ENCODE measurements at regions not wholly inside any gene's neighbourhood (a gene's known extent, or its start where the extent isn't known, plus 50 kb on each side); places are given as distances from the start of the nearest gene placed in this dataset.
"Not testable (repeated sequence)": the region's sequence is repeated elsewhere in the genome, so short reads cannot be mapped to it uniquely, and the experiment has no call there.

DNA sequence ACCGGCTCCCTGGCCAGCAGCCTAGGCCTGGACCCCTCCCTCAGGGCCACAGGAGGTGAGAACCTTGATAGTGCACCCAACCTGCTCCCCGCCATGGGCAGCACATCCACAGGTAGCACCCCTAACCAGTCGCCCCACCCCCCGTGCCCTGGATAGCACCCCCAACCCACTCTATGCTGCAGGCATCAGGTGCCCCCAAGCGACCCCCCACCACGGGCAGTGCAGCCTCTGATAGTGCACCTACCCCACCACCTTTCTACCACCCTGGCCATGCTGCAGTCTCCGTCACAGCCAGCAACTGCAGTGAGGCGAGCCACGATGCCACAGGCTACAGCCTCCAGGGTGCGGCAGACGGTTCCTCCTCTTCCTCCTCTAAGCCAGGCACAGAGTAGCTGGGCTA lies 55.6 kb downstream of the SOWAHC start:
- no peak for DNase-seq (ENCODE audit: low read depth, low spot score)

DNA sequence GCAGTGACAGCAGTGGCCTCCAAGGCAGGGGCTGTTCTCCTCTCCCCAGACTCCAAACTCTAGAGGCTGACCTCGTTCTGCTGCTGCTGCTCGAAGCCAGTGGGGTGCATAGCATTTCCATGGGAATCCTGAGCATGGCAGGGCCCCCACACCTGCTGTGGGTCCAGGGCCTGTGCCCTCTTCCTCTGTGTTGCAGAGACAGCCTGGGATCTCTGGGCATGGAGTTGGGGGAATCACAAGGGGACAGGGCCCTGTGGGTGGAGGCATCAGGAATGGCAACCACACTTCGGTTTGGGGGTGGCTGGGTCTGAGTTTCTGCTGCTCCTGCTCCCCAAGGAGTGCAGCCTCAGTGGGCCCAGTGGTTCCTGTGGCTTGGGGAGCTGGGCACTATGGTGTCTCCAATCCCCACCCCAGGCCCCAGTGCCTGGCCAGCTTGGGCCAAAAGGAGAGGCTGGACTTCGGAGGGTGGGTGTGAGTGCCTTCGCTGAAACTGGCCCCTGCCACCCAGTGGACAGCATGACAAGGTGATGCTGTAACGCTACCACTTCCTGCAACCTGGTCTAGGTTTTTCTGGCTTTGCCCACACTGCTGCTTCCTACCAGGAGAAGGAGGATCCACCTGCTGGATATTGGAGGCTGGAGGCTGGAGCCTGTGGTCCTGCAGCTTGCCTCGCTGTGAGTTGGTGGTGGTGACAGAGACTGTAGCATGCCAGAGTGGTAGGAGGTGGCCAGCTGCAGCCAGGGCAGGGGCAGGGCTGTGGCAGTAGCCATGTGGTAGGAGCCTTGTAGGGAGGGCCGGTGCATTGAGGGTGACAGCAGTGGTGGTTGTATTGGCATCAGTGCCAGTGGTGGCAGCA lies 56.6 kb downstream of the SOWAHC start:
- DNase-seq (ENCODE audit: low read depth, low spot score), result no peak

DNA sequence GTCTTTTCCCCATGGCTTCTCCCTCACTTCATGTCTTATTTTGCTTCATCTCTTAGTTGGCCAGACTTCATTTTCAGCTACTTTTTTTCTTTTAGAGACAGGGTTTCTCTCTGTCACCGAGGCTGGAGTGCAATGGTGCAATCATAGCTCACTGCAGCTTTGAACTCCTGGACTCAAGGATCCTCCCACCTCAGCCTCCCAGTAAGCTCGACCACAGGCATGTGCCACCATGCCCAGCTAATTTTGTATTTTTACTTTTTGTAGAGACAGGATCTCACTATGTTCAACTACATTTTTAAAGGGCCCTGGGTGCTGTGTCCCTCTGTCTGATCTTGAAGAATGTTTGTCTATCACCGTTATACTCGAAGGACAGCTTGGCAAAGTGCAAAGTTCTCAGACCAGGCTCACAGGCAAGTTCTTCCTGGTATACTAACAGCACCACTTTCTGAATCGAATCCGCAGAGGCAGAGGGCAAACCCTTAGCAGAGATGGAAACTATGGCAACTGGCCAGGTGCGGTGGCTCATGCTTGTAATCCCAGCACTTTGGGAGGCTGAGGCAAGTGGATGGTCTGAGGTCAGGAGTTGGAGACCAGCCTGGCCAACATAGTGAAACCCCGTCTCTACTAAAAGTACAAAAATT lies 60.9 kb downstream of the SOWAHC start:
- no peak for DNase-seq (ENCODE audit: low read depth, low spot score)

DNA sequence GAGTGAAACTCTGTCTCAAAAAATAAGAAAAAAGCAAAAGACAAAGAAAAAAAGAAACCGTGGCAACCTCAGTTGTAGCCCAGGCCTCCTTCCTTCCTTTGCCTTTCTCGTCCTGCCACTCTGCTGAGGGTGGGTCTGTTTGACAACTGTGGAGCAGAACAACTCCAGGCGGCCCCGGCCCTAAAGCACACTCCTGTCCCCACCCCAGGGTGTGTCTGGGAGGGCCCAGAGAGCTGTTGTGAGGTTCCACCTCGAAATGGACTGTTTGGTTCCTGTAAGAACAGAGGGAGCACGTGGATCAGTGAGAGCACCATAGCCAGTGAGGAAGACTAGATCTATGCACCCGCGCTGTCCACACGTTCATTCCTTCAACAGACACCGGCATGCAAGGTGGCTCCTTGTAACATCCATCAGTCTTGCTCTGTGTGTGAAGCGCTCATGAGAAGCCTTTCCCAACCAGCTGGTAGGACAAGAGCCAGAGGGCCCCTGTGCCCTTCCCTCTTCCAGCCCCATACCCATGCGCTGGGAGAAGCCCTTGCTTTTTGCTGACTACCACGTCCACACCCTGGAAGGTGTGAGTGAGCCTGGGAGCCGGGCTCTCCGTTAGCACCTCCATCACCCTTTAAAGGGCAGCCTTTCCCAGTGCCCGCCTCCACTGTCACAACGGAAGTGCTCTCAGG lies 61.6 kb downstream of the SOWAHC start:
- no peak for DNase-seq (ENCODE audit: low read depth, low spot score)

DNA sequence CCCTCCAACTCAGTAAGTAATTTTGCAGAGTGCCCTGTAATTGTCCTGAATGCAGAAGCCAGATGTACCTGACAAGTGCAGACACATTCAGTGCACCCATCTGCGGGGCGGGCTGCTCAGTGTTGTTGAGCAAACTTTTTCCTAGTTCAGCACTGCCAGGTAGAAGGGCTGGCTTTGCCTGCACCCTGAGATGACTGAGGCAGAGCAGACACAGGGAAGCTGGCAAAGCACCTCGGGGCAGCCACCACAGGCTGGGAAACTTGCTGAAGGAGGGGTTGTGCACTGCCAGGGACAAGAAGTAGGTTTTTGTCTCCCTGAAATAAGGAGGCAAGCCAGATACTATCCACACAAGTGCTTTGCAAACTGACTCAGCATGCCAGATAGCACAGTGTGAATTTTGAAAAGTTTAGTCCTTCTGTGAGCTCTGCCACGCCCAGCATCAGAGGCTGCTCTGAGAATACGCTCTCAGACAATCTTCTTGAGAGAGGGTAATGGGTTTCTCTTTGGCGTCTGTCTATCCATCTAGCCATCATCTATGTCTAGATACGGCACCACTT lies 62.3 kb downstream of the SOWAHC start:
- no peak for DNase-seq (ENCODE audit: low read depth, low spot score)

DNA sequence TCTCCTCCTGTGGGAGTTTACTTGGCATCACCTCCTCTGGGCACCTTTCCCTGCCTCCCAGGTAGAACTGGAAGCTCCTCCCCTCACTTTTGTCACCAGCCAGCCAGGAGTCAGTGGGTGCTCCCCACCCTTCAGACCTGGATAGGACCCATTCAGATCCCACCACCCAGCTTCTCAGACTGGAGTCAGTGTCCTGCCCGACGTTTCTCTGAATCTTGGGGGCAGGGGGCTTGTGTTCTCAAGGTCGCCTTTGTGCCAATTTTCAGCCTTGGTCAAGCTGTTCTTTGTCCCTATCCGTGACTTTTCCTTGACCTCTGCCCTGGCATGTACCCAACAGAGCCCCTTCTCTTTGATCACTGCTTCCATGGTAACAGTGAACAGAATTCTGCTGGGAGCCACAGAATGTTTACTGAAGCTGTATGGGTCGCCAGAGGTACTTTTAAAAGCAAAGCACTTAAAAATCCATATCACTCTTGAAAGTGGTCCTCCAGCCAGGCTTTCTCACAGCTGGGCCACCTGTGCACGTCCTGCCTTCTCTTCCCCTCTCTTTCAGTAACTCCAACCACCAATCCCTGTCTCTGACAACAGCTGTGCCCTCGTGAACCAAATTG lies 63.1 kb downstream of the SOWAHC start:
- not testable (repeated sequence) for DNase-seq (ENCODE audit: low read depth, low spot score)

DNA sequence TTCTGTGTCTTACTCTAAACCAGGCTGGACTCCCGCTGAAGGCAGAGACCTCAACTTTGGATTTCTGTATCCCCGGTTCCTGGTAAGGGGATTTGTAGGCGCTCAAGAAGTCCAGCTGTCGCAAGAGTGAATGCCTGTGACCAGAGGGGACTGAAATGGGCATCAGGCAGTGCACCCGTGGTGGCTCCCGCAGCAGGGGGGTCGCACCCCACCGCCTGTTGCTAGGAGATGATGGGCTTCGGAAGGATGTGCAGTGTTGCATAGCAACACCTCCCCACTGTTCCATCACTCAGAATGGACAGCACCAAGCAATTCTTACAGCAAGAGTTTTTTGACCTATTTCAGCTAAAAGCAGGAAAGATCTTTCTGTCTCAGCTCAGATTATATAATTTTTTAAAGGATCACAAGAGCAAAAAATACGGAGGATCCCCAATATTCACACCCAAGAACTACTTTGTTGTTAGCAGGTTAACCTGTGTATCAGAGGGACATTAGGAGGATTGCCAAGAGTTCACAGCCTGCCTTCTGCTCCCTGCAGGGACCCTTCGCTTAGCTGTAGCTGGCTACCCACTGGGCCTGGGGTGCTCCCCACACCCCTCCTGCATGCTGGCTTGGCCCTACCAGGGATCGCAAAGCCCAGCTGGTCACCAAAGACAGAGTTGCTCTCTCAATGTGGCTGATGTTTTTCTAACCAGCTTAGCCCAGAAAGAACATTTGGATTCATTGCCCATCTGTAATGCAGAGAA lies 63.8 kb downstream of the SOWAHC start:
- no peak for DNase-seq (ENCODE audit: low read depth, low spot score)

DNA sequence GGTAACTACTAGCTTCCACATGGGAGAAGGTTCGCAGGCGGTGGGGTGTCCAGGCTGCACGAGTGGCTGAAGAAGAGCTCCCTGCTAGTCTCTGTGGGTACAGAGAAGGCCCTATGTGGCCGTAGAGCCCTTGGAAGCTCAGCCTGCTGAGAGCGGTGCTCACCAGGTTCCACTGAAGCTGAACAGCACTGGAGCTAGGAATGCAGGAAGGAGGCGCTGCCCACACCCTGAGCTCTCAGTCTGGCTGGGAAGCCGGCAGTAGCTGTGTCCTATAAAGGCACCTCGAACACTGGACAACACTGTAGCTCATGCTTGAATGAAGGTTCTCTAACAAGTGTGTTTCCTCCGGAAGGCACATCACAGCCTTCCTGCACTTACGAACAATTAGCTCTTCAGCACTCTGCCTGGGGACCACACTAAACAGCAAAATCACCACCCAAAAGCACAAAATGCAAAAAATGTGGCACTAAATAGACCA lies 64.6 kb downstream of the SOWAHC start:
- not testable (repeated sequence) for DNase-seq (ENCODE audit: low read depth, low spot score)

DNA sequence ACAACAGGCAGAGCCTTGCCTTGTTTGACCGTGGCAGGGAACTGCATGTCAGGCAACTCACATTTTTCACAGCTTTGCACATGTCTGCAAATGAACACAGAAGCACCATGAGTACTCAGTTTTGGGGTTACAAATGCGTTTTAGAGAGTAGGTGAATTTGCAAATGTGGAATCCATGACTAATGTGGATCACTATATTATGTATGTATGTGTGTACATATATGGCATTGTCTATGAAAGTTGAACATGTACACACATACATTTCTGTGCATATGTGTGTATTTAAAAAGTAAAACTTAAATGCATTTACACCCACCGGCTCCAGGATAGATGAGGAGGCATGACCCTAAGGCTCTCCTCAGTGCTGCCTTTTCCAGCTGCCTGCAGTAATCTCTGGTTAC lies 65.1 kb downstream of the SOWAHC start:
- DNase-seq (ENCODE audit: low read depth, low spot score), result no peak

DNA sequence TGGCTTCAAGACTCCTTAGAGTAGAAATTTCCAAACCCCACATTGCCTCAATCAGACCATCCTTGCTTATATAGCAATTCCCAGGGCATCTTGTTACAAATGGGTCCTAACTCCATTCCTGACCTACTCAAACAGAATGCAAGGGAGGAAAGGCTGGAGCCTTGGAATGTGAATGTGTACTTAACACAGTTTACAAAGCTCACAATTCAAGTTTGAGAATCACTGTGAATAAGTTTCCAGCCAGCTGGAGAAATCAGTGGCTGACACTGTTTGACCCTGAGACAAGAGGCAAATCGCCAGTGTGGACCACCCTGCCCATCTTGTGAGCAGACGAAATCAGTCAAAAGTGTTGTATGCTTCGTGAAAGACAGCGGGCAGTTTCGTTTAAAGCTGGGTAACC lies 65.5 kb downstream of the SOWAHC start:
- DNase-seq (ENCODE audit: low read depth, low spot score), result no peak

DNA sequence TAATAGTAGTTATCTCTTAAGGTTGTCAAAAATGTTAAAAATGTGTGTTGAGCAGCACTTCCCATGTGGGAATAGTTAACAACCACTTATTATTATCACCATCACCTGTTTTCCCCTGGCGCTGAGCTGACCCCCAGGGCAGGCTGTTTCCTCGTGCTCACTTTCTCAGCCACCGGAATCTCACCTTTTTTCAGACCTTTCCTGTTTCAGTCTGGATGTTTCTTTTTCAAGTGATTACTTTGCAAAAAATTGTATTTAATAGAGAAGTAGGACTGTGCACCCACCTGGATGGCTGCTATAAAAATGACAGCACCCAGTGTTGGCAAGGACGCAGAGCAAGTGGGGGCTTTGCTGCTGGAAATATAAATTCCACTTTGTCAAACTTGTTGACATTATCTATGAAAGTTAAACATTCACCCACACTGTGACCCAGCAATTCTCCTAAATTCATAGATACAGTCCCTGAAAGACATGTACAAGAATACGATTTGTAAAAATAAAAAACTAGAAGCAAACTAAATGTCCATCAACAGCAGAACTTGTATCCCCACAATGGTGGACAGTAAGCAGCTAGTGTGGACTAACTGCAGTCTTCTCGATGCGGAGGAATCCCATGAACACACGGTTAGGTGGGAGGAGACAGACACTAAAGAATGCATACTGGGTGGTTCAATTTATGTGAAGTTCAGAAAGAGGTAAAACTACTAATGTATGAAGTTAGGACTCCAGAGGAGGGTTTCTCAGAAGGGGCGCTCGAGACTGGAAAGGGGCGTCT lies 66.5 kb downstream of the SOWAHC start:
- no peak for DNase-seq (ENCODE audit: low read depth, low spot score)

DNA sequence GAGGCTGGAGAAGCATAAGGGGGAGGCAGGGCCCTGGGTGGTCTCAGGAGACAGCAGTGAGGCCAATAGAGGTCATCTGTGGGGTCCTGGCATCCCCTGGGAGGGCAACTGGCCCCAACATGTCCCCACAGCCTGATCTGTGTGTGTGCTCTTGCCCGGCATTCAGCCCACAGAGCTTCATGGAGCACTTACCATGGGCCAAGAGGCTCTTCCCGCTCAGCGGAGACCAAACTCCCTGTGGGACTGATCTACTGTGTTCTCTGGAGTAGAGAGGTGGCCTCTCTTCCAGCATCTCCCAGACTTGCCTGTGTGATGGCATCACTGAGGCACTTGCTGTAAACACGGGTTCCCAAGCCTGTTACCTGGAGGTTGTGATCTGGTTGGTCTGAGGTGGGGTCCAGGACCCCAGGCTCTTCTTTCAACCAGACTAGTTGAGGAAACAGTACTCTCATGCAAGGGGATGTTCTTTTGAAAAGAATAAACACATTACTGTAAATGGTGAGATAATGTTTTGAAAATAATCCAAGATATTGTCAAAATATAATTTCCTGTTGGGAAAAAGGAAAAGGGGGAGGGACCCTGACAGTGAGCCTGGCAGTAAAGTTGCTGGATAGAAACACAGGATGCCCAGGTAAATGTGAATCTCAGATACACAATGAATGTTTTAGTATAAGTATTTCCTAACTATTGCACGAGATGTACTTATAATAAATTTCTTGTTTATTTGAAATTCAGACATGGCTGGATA lies 67.6 kb downstream of the SOWAHC start:
- no peak for DNase-seq (ENCODE audit: low read depth, low spot score)

DNA sequence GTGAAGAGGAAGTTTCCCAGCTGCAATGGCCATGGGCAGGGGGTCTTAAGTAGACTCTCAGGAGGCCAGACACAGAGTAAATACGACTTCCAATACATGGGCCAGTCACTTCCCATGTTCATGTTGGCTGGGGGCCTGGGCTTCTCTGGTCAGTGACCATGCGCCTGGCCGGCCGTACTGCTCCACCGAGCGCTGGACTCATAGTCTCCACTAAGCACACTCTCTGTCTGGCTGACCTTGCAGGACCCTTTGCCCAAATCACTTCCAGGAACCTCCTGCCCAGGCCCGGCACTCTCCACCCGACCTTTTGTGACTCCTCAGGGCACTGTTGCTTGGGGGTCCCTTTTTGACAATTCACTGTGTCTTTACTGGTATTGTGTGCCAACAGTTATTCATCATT lies 69.3 kb downstream of the SOWAHC start:
- no peak for DNase-seq (ENCODE audit: low read depth, low spot score)

DNA sequence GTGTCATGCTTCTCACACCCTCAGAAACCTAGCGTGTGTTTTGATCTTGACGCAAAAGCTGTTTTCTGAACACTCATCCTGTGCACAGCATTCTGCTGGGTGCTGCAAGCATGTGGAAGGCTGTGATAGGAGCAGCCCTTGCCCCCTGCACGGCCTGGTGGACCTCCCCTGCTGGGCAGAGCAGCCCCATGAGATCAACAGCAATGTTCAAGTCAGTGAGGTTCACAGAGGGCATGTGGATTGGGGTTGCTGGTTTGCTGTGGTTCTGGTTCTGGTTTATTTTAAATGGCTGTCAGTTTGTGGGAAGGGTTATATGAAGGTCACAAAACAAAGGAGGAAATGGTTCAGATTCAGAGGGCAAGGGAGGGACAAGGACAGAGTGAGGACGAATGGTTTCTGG lies 71.3 kb downstream of the SOWAHC start:
- no peak for DNase-seq (ENCODE audit: low read depth, low spot score)

DNA sequence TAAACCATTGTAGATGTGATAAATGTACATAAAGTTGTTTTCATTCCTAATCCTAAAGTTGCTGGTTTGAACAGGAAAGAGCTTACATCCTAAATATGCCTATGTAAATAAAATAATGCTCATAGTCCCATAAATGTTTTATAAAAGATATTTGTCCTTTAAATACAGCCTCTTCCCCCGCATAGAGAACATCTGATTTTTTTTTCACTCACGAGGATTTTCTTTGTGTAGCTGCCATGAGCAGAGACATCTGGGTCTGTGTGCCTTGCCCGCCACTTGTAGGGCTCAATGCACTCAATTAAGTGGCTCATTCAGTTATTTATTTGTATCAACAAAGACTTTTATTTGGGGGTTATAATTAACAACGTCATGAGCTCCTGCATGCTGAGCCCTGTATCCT lies 72.8 kb downstream of the SOWAHC start:
- no peak for DNase-seq (ENCODE audit: low read depth, low spot score)

DNA sequence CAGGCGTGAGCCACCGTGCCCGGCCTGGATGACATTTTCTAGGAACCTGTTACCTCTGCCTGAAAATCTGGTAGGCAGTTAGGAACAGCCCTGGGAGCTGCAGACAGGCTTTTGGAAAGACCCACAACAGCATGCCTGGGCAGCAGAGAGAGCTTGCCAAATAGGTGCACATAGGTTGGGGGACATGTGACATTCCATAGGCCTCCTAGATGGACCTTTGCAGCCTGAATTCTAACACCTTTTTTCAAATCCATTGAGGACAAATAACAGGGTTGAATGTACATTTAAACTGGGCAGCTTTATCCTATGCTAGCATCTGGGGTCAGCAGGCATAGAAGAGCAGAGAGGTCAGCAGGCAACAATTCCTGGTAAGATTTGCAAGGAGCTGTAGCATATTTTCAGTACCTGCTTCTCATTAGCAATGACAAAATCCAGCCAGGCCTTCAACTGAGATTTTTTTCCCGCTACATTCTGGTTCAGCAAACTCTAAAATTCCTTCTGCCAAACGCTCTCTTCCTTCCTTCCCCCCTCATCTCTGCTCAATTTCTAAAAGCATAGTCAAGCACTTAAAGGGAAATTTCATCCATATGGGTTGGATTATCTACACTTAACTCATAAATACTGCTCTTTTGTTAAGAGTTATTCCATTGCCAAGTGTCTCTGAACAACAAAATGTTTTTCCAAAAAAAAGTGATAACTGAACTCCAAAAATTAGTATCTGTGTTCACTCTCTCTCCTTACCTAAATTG lies 75.2 kb downstream of the SOWAHC start:
- DNase-seq (ENCODE audit: low read depth, low spot score), result no peak

DNA sequence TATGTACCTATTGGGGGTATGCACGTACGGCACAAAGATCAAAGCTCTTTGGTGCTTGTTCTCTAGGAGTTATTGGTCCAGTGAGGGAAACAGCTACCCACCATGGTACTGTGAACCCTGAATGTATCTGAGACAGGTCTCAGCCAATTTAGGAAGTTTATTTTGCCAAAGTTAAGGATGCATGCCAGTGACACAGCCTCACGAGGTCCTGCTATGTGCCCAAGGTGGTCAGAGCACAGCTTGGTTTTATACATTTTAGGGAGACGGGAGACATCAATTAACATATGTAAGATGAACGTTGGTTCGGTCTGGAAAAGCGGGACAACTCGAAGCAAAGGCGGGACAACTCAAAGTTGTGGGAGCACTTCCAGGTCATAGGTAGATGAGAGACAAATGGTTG lies 75.8 kb downstream of the SOWAHC start:
- no peak for DNase-seq (ENCODE audit: low read depth, low spot score)

DNA sequence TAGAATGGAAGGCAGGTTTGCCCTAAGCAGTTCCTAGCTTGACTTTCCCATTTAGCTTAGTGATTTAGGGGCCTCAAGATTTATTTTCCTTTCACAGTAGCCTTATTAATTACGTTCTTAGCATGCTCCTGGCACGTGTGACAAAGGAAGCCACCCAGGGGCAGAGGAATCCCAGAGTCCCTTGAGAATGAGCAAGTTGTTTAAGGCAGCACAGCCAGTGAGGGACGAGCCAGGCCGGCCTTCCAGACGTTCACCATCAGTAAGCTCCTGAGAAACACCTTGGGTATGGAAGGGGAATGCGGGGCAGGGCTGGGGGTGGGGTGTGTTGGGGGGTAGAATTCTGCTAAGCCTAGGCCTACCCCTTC lies 76.3 kb downstream of the SOWAHC start:
- DNase-seq (ENCODE audit: low read depth, low spot score), result no peak

Measured in iPS DF 19.7 (cell line).